K562 (cell line): ENCODE measurements at regions not wholly inside any gene's neighbourhood (a gene's known extent, or its start where the extent isn't known, plus 50 kb on each side); places are given as distances from the start of the nearest gene placed in this dataset.

Source experiments
- ATAC-seq: fragments of 200-7000 bp; cut with Tn5 transposase; 3 replicates; pipeline ENCODE4 v1.9.1; 2020; ENCODE audit warnings: moderate library complexity
- BruUV-seq: library from RNA; stranded (reverse); fragments of 400-500 nt; replicated peaks from 2 replicates; lab custom pipeline; 2021; lab: Mats Ljungman, UMichigan
- CTCF ChIA-PET: fragments of 300-600 bp; formaldehyde crosslinking; extraction: SDS; loops from one replicate; lab custom pipeline; 2021; ENCODE audit warnings: low intra/inter-chr PET ratio; lab: Yijun Ruan, JAX
- POLR2A ChIA-PET: fragments of 300-600, 350-650 bp; sonication (Branson Sonifier 250); formaldehyde crosslinking; extraction: SDS; loops from one replicate; lab custom pipeline; 2021; ENCODE audit warnings: antibody characterized with exemption, inconsistent platforms; lab: Yijun Ruan, JAX
- DNase-seq, 4 experiments: peaks; one replicate each; pipeline versions ENCODE4 v3.0.0 to v3.0.0-alpha.2; 2011 to 2018; ENCODE audit warnings: low spot score in 3 of 4, mixed read lengths in 3 of 4; ENCODE audit errors: extremely low read depth in 1 of 4
- FAIRE-seq: peaks from 2 replicates; lab custom pipeline; 2011; peaks lifted over from hg19 to GRCh38; lab: Jason Lieb, UNC
- H2AFZ ChIP-seq: 2 replicates; pipeline ENCODE4 v1.6.0; 2011; ENCODE audit warnings: low read depth, low read length, control low read depth, inconsistent platforms
- H3K27ac ChIP-seq: fragments of 200-600 bp; 3 replicates; pipeline ENCODE4 v1.8.0; 2011; ENCODE audit warnings: low read depth, mild to moderate bottlenecking, control low read depth, inconsistent platforms, low read length, moderate library complexity, mixed read lengths; ENCODE audit errors: extremely low read depth
- H3K27me3 ChIP-seq, 2 experiments: fragments of 300-600 bp in 1 of 2; 2 replicates in 1 of 2; 3 replicates in 1 of 2; pipeline versions ENCODE4 v1.6.0 to v1.8.0; 2011; ENCODE audit warnings: inconsistent platforms in 2 of 2, low read length in 2 of 2, mild to moderate bottlenecking in 1 of 2, mixed read lengths in 1 of 2, moderate library complexity in 1 of 2; ENCODE audit not compliant: control insufficient read depth in 2 of 2, insufficient read depth in 2 of 2
- H3K36me3 ChIP-seq: fragments of 300-600 bp; 3 replicates; pipeline ENCODE4 v1.8.0; 2011; ENCODE audit warnings: mild to moderate bottlenecking, low read length, inconsistent platforms; ENCODE audit not compliant: control insufficient read depth, insufficient read depth
- H3K4me1 ChIP-seq, 2 experiments: fragments of 200-600 bp in 1 of 2; replicated peaks in 1 of 2; 2 replicates in 1 of 2; 3 replicates in 1 of 2; pipeline versions ENCODE4 v1.5.1 to v1.8.0; 2011; ENCODE audit warnings: inconsistent platforms in 2 of 2, low read length in 2 of 2, mild to moderate bottlenecking in 1 of 2, mixed read lengths in 1 of 2, moderate library complexity in 1 of 2; ENCODE audit not compliant: control insufficient read depth in 2 of 2, insufficient read depth in 2 of 2
- H3K4me2 ChIP-seq: 2 replicates; pipeline ENCODE4 v1.6.1; 2011; ENCODE audit warnings: low read length, control low read depth, inconsistent platforms, mixed read lengths; ENCODE audit not compliant: insufficient read depth
- H3K4me3 ChIP-seq: fragments of 200-600 bp; sonication (generic), shearing (Covaris generic); 2 replicates; pipeline ENCODE4 v1.5.1; 2016; ENCODE audit warnings: control low read depth, inconsistent platforms
- H3K79me2 ChIP-seq: fragments of 200-600 bp; 3 replicates; pipeline ENCODE4 v1.8.0; 2011; ENCODE audit warnings: low read length, inconsistent platforms; ENCODE audit not compliant: control insufficient read depth, insufficient read depth
- H3K9ac ChIP-seq, 2 experiments: 2 replicates each; pipeline versions ENCODE4 v1.6.0 to v1.6.1; 2011; ENCODE audit warnings: low read depth in 2 of 2, low read length in 2 of 2, control low read depth in 1 of 2, inconsistent platforms in 1 of 2, mild to moderate bottlenecking in 1 of 2, mixed read lengths in 1 of 2; ENCODE audit not compliant: insufficient read depth in 1 of 2
- H3K9me1 ChIP-seq: one replicate; pipeline ENCODE4 v1.6.0; 2011; ENCODE audit warnings: inconsistent platforms, mild to moderate bottlenecking, low read length, moderate library complexity; ENCODE audit not compliant: control insufficient read depth, insufficient read depth
- H3K9me3 ChIP-seq: replicated peaks from 2 replicates; pipeline ENCODE4 v1.5.1; 2011; ENCODE audit warnings: low read depth, low read length, inconsistent platforms; ENCODE audit not compliant: control insufficient read depth, insufficient read depth
- H4K20me1 ChIP-seq: replicated peaks from 2 replicates; pipeline ENCODE4 v1.6.1; 2011; ENCODE audit warnings: low read length, inconsistent platforms, mixed read lengths; ENCODE audit not compliant: control insufficient read depth, insufficient read depth
- ELK3 ChIP-seq: fragments of 450-650 bp; formaldehyde crosslinking; IDR thresholded peaks from 2 replicates; pipeline ENCODE4 v1.4.0; 2020; ENCODE audit warnings: mild to moderate bottlenecking
- ID3 ChIP-seq, 2 experiments: fragments of 250-450 bp in 1 of 2; fragments of 450-650 bp in 1 of 2; sonication (Bioruptor Pico) in 1 of 2; IDR thresholded peaks; 2 replicates each; pipeline versions ENCODE4 v1.6.1 to v1.8.0; 2016 to 2021; ENCODE audit warnings: mild to moderate bottlenecking in 2 of 2, moderate library complexity in 2 of 2, missing compliant biosample characterization in 1 of 2, missing genetic modification characterization in 1 of 2
- ILF3 ChIP-seq: fragments of 450-650 bp; IDR thresholded peaks from 2 replicates; pipeline ENCODE4 v1.6.1; 2018; ENCODE audit warnings: antibody characterized with exemption, mild to moderate bottlenecking, moderate library complexity, borderline replicate concordance
- MEIS2 ChIP-seq: fragments of 450-650 bp; IDR thresholded peaks from 2 replicates; pipeline ENCODE4 v1.6.1; 2014; ENCODE audit warnings: mild to moderate bottlenecking; ENCODE audit not compliant: partially characterized antibody
- NBN ChIP-seq: fragments of 450-650 bp; IDR thresholded peaks from 2 replicates; pipeline ENCODE4 v1.6.1; 2016; ENCODE audit warnings: low read depth, mild to moderate bottlenecking
- POLR2AphosphoS5 ChIP-seq: IDR thresholded peaks from 2 replicates; pipeline ENCODE4 v1.6.1; 2011; ENCODE audit warnings: mild to moderate bottlenecking, low read depth, low read length, moderate library complexity; ENCODE audit not compliant: control insufficient read depth, insufficient read depth
- SMARCB1 ChIP-seq: IDR thresholded peaks from 2 replicates; pipeline ENCODE4 v1.6.1; 2011; ENCODE audit warnings: improper control_type of control experiment, low read depth; ENCODE audit not compliant: insufficient read length
- SRSF7 ChIP-seq: fragments of 200-400 bp; formaldehyde crosslinking; optimal IDR thresholded peaks from 2 replicates; pipeline ENCODE3; 2017; ENCODE audit warnings: mild to moderate bottlenecking, low read depth, low read length
- ZBTB5 ChIP-seq: fragments of 450-650 bp; IDR thresholded peaks from 2 replicates; pipeline ENCODE4 v1.6.1; 2017; ENCODE audit warnings: antibody characterized with exemption
- ZNF584 ChIP-seq: fragments of 200-800 bp; sonication (Bioruptor generic); IDR thresholded peaks from 2 replicates; pipeline ENCODE4 v1.6.1; 2016; ENCODE audit warnings: low read depth, mild to moderate bottlenecking, missing genetic modification characterization, missing compliant biosample characterization
- ZSCAN29 ChIP-seq: fragments of 450-650 bp; IDR thresholded peaks from 2 replicates; pipeline ENCODE4 v1.6.1; 2017
- WGBS: fragments of 100-300 bp; shearing (Covaris generic); methylation state at CpG from one replicate; pipeline ENCODE4 v1.1.6; 2016; ENCODE audit warnings: low coverage, mixed read lengths; ENCODE audit not compliant: insufficient coverage; ENCODE audit errors: missing lambda C conversion rate; 5-methylcytosine and 5-hydroxymethylcytosine counted together
- in situ Hi-C: fragments of 300-500 bp; cut with MboI; formaldehyde crosslinking; loops from 4 replicates; pipeline ENCODE4 v1.15.0; 2018; ENCODE audit warnings: inconsistent platforms, mixed read lengths
- intact Hi-C: fragments of 100-400 bp; cut with micrococcal nuclease; formaldehyde crosslinking; loops from 2 replicates; pipeline ENCODE4 v1.14.2; 2022

- Histone ChIP-seq H3K27me3 (no peaks in the 10 kb centered on the region), H3K36me3 (no peaks in the 10 kb centered on the region), H3K9me3 (no peaks in the 10 kb centered on the region), H3K4me3 (no peak overlapping the region), H3K79me2 (no peaks in the 10 kb centered on the region), H2AFZ (no peak overlapping the region), H3K4me1 (no peaks in the 10 kb centered on the region), H3K9me1 (no peaks in the 10 kb centered on the region), H3K4me2 (no peak overlapping the region), H3K9ac (no peak overlapping the region), H4K20me1 (no peaks in the 10 kb centered on the region), H3K27ac (no peak overlapping the region)
- 0% methylated on average over 2 of the region's 2 CpGs for WGBS
- ATAC-seq (no peak), DNase-seq (no peak), FAIRE-seq (no peak)
- ChIA-PET CTCF (no interaction called here), POLR2A (no interaction called here)
- intact Hi-C loops, result no loop called here
- no TSS peak for BruUV-seq
- no peak for TF ChIP-seq NBN
- no peak for TF ChIP-seq ELK3 (CRISPR knock-in tag)
- no peak for TF ChIP-seq ZSCAN29
- no peak for TF ChIP-seq ID3 (CRISPR knock-in tag; IDR thresholded peaks at IDR 0.05)
- TF ChIP-seq ID3 (tag; IDR thresholded peaks at IDR 0.05), result no peak
- TF ChIP-seq ZBTB5, result no peak
- TF ChIP-seq SRSF7, result no peak
- no peak for TF ChIP-seq ILF3
- no peak for TF ChIP-seq SMARCB1
- no peak for TF ChIP-seq MEIS2
- TF ChIP-seq ZNF584 (CRISPR knock-in tag), result no peak
- TF ChIP-seq POLR2AphosphoS5, result no peak
- in situ Hi-C loops, result no loop called here
Measured at GRCh38 chr11:41781441-41781840, 322.0 kb upstream of the LRRC4C start.
